SU-DHL-6 (cell line): ENCODE measurements at regions not wholly inside any gene's neighbourhood (a gene's known extent, or its start where the extent isn't known, plus 50 kb on each side); places are given as distances from the start of the nearest gene placed in this dataset.

Experiments used
- EZH2phosphoT487 ChIP-seq: fragments of 200-600 bp; sonication (generic), shearing (Covaris generic); conservative IDR thresholded peaks from 2 replicates; pipeline ENCODE4 v1.6.1; 2018; ENCODE audit warnings: mild to moderate bottlenecking, antibody characterized with exemption, low read length, moderate library complexity, mixed read lengths
- TF ChIP-seq, protein P1 (sequence below): fragments of 200-600 bp; sonication (generic); IDR thresholded peaks from one replicate; pipeline ENCODE4 v1.5.1; 2017; ENCODE audit warnings: antibody characterized with exemption, mild to moderate bottlenecking, low read length, moderate library complexity; ENCODE audit not compliant: insufficient read depth, poor library complexity, severe bottlenecking

DNA sequence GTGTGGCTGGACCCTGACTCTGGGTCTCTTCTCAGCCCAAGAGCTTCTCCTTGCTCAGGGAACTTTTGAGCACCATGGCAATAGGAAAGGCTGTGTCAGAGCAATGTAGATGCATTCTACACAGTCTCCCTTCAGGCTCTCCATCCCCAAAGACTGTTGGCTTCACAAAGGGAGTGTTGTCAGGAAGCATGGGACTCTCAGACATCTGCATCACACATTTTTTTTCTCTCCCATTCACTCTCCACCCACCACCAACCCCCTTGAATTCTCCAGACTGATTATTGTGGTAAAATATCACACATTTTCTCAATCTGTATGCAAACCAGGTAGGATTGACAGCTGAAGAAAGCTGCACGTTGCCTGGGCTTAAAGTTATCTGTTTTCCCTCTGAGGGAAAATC is 105.4 kb upstream of the WARS2 start:
- TF ChIP-seq, protein P1, sequence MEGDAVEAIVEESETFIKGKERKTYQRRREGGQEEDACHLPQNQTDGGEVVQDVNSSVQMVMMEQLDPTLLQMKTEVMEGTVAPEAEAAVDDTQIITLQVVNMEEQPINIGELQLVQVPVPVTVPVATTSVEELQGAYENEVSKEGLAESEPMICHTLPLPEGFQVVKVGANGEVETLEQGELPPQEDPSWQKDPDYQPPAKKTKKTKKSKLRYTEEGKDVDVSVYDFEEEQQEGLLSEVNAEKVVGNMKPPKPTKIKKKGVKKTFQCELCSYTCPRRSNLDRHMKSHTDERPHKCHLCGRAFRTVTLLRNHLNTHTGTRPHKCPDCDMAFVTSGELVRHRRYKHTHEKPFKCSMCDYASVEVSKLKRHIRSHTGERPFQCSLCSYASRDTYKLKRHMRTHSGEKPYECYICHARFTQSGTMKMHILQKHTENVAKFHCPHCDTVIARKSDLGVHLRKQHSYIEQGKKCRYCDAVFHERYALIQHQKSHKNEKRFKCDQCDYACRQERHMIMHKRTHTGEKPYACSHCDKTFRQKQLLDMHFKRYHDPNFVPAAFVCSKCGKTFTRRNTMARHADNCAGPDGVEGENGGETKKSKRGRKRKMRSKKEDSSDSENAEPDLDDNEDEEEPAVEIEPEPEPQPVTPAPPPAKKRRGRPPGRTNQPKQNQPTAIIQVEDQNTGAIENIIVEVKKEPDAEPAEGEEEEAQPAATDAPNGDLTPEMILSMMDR, result no peak
- no peak for TF ChIP-seq EZH2phosphoT487
